H9 (cell line): ENCODE measurements at regions not wholly inside any gene's neighbourhood (a gene's known extent, or its start where the extent isn't known, plus 50 kb on each side); places are given as distances from the start of the nearest gene placed in this dataset.

Experiments
- DNase-seq: peaks from one replicate; pipeline ENCODE4 v3.0.0-alpha.2; 2017
- H2AFZ ChIP-seq: one replicate; pipeline ENCODE4 v1.6.1; 2013; ENCODE audit warnings: mild to moderate bottlenecking, low read length, control low read depth, moderate library complexity
- H2AK5ac ChIP-seq: 2 replicates; pipeline ENCODE4 v1.6.1; 2013; ENCODE audit warnings: low read length, control low read depth, mixed read lengths; ENCODE audit not compliant: insufficient read length
- H2BK120ac ChIP-seq: one replicate; pipeline ENCODE4 v1.6.1; 2013; ENCODE audit warnings: low read depth, mild to moderate bottlenecking, low read length, control low read depth, inconsistent platforms; ENCODE audit not compliant: poor library complexity, severe bottlenecking
- H2BK12ac ChIP-seq: 2 replicates; pipeline ENCODE4 v1.6.1; 2013; ENCODE audit warnings: low read length, control low read depth, mixed read lengths, low read depth; ENCODE audit not compliant: insufficient read length
- H2BK15ac ChIP-seq: 2 replicates; pipeline ENCODE4 v1.6.1; 2013; ENCODE audit warnings: low read depth, low read length, control low read depth
- H2BK20ac ChIP-seq: one replicate; pipeline ENCODE4 v1.6.1; 2013; ENCODE audit warnings: low read depth, mild to moderate bottlenecking, low read length, control low read depth, inconsistent platforms; ENCODE audit not compliant: poor library complexity, severe bottlenecking
- H2BK5ac ChIP-seq: 2 replicates; pipeline ENCODE4 v1.6.1; 2013; ENCODE audit warnings: low read length, control low read depth, mixed read lengths; ENCODE audit not compliant: insufficient read length
- H3K14ac ChIP-seq: 2 replicates; pipeline ENCODE4 v1.6.1; 2013; ENCODE audit warnings: low read length, control low read depth; ENCODE audit not compliant: insufficient read depth
- H3K18ac ChIP-seq: 2 replicates; pipeline ENCODE4 v1.6.1; 2013; ENCODE audit warnings: low read depth, mild to moderate bottlenecking, mixed read lengths, low read length, control low read depth; ENCODE audit not compliant: insufficient read length
- H3K23ac ChIP-seq: 2 replicates; pipeline ENCODE4 v1.6.1; 2013; ENCODE audit warnings: low read length, control low read depth, mixed read lengths, low read depth; ENCODE audit not compliant: insufficient read length
- H3K23me2 ChIP-seq: 2 replicates; pipeline ENCODE4 v1.6.1; 2013; ENCODE audit warnings: low read depth, mild to moderate bottlenecking, mixed read lengths, low read length, control low read depth; ENCODE audit not compliant: insufficient read length, poor library complexity, severe bottlenecking
- H3K27ac ChIP-seq: 2 replicates; pipeline ENCODE4 v1.5.1; 2013; ENCODE audit warnings: low read length, control low read depth, mixed read lengths, low read depth; ENCODE audit not compliant: insufficient read length
- H3K27me3 ChIP-seq: 2 replicates; pipeline ENCODE4 v1.6.1; 2013; ENCODE audit warnings: low read length, control low read depth, inconsistent platforms; ENCODE audit not compliant: insufficient read depth
- H3K4ac ChIP-seq: 2 replicates; pipeline ENCODE4 v1.6.1; 2013; ENCODE audit warnings: low read depth, mild to moderate bottlenecking, control low read depth, inconsistent platforms, low read length, moderate library complexity
- H3K4me1 ChIP-seq: 2 replicates; pipeline ENCODE4 v1.6.1; 2013; ENCODE audit warnings: low read length, control low read depth, inconsistent platforms; ENCODE audit not compliant: insufficient read depth
- H3K4me2 ChIP-seq: 2 replicates; pipeline ENCODE4 v1.6.1; 2013; ENCODE audit warnings: low read length, control low read depth, mixed read lengths; ENCODE audit not compliant: insufficient read length, insufficient read depth
- H3K56ac ChIP-seq: 2 replicates; pipeline ENCODE4 v1.6.1; 2013; ENCODE audit warnings: low read depth, mild to moderate bottlenecking, mixed read lengths, low read length, control low read depth; ENCODE audit not compliant: insufficient read length
- H3K79me1 ChIP-seq: 2 replicates; pipeline ENCODE4 v1.6.1; 2013; ENCODE audit warnings: low read depth, mild to moderate bottlenecking, moderate library complexity, low read length, control low read depth, inconsistent platforms; ENCODE audit not compliant: insufficient read depth, poor library complexity, severe bottlenecking
- H3K79me2 ChIP-seq: 2 replicates; pipeline ENCODE4 v1.6.1; 2013; ENCODE audit warnings: low read length, control low read depth, inconsistent platforms; ENCODE audit not compliant: insufficient read depth
- H3K9ac ChIP-seq: 2 replicates; pipeline ENCODE4 v1.6.1; 2013; ENCODE audit warnings: low read length, control low read depth, mixed read lengths; ENCODE audit not compliant: insufficient read length; ENCODE audit errors: extremely low read depth
- H3K9me3 ChIP-seq: one replicate; pipeline ENCODE4 v1.6.1; 2013; ENCODE audit warnings: low read depth, low read length, inconsistent platforms; ENCODE audit not compliant: control insufficient read depth
- H3T11ph ChIP-seq: one replicate; pipeline ENCODE4 v1.6.1; 2013; ENCODE audit warnings: mild to moderate bottlenecking, low read length, control low read depth, inconsistent platforms
- H4K20me1 ChIP-seq: one replicate; pipeline ENCODE4 v1.6.1; 2013; ENCODE audit not compliant: control insufficient read depth, insufficient read length, insufficient read depth
- H4K5ac ChIP-seq: 2 replicates; pipeline ENCODE4 v1.6.1; 2013; ENCODE audit warnings: low read depth, mild to moderate bottlenecking, mixed read lengths, low read length, control low read depth; ENCODE audit not compliant: insufficient read length
- H4K8ac ChIP-seq: replicated peaks from 2 replicates; pipeline ENCODE4 v1.6.1; 2013; ENCODE audit warnings: low read length, control low read depth, mixed read lengths, low read depth; ENCODE audit not compliant: insufficient read length
- H4K91ac ChIP-seq: 2 replicates; pipeline ENCODE4 v1.6.1; 2013; ENCODE audit warnings: low read depth, mild to moderate bottlenecking, moderate library complexity, mixed read lengths, low read length, control low read depth; ENCODE audit not compliant: insufficient read length
- H3K27ac Mint-ChIP-seq, 3 experiments: 2 replicates in 2 of 3; 3 replicates in 1 of 3; pipeline ENCODE4 v1.8.0; 2020 to 2021; ENCODE audit warnings: mixed read lengths in 3 of 3, mild to moderate bottlenecking in 1 of 3, moderate library complexity in 1 of 3
- H3K27me3 Mint-ChIP-seq: 2 replicates; pipeline ENCODE4 v1.8.0; 2021; ENCODE audit warnings: low read depth, mild to moderate bottlenecking, moderate library complexity, mixed read lengths
- H3K36me3 Mint-ChIP-seq, 3 experiments: 2 replicates in 2 of 3; 3 replicates in 1 of 3; pipeline ENCODE4 v1.8.0; 2020 to 2021; ENCODE audit warnings: low read depth in 3 of 3, mixed read lengths in 3 of 3; ENCODE audit not compliant: insufficient read depth in 1 of 3
- H3K4me1 Mint-ChIP-seq, 2 experiments: 2 replicates each; pipeline ENCODE4 v1.8.0; 2020; ENCODE audit warnings: mixed read lengths in 2 of 2
- H3K4me3 Mint-ChIP-seq, 2 experiments: 2 replicates in 1 of 2; 3 replicates in 1 of 2; pipeline ENCODE4 v1.8.0; 2020 to 2021; ENCODE audit warnings: mild to moderate bottlenecking in 2 of 2, mixed read lengths in 2 of 2, moderate library complexity in 1 of 2
- H3K9me3 Mint-ChIP-seq, 2 experiments: 2 replicates in 1 of 2; 3 replicates in 1 of 2; pipeline ENCODE4 v1.8.0; 2020; ENCODE audit warnings: mild to moderate bottlenecking in 2 of 2, mixed read lengths in 2 of 2, moderate library complexity in 1 of 2
- WGBS: extraction: QIAGEN DNeasy Blood & Tissue Kit; methylation state at CpG from one replicate; pipeline ENCODE4 v1.1.7; 2013; ENCODE audit warnings: missing lambda C conversion rate, low lambda C conversion rate, mixed read lengths; ENCODE audit not compliant: insufficient read length; ENCODE audit errors: extremely low coverage; 5-methylcytosine and 5-hydroxymethylcytosine counted together
- TF ChIP-seq, protein P1 (sequence below): fragments of 200-600 bp; sonication (generic); conservative IDR thresholded peaks from 3 replicates; pipeline ENCODE4 v1.8.0; 2021; ENCODE audit warnings: antibody characterized with exemption, mild to moderate bottlenecking

DNA sequence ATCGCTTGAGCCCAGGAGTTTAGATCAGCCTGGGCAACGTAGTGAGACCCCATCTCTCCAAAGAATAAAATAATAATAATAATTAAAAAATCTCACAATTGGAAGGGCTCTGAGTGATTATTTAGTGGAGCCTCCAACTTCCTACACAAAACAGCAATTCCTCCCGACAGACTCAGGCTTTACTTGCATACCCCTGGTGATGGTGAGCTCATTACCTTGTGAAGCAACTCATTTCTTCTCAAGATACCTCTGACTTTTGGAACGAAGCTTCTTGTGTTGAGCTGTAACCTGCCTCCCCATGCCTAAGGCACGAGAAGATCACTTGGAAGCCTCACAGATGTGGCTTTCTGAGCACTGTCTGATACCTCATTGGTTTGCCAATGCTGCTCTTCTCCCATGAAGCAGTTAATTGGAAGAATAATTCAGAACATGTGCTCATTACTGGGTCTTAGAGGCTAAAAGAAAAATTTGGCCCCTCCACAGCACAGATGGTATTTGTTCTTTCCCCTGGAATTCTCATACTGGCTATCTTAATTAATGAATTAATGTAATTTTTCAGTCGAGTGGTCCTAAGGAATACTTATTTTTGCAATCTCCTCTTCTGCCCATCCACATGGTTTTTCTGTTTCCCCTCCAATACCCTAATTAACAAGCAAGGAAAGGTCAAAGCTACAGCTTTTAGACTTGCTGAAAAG lies 769.0 kb downstream of the TYW1 start:
- Histone ChIP-seq H3K9ac (no peak overlapping the region), H3K23ac (no peak overlapping the region), H3K4ac (no peak overlapping the region), H4K8ac (no peak overlapping the region), H3T11ph (no peak overlapping the region), H2AFZ (no peak overlapping the region), H3K23me2 (no peaks in the 10 kb centered on the region), H2BK5ac (no peak overlapping the region), H2BK12ac (no peak overlapping the region), H2BK20ac (no peak overlapping the region), H4K91ac (no peak overlapping the region), H2AK5ac (no peak overlapping the region), H4K5ac (no peak overlapping the region), H3K9me3 (no peaks in the 10 kb centered on the region), H4K20me1 (no peaks in the 10 kb centered on the region), H3K4me2 (no peak overlapping the region), H3K79me2 (no peaks in the 10 kb centered on the region), H3K18ac (no peak overlapping the region), H3K79me1 (no peaks in the 10 kb centered on the region), H3K27ac (no peak overlapping the region), H3K4me1 (no peaks in the 10 kb centered on the region), H3K56ac (no peak overlapping the region), H2BK15ac (no peak overlapping the region), H3K14ac (no peak overlapping the region), H3K27me3 (no peaks in the 10 kb centered on the region), H2BK120ac (no peak overlapping the region)
- Mint-ChIP-seq H3K36me3 (no peaks in the 10 kb centered on the region; a peak in 2 of 7 replicates), H3K27me3 (peaks cover 2% of the 10 kb centered on the region), H3K27ac (no peak overlapping the region), H3K4me3 (no peak overlapping the region), H3K9me3 (peaks cover 1 to 3% of the 10 kb centered on the region in 2 experiments; a peak in 3 of 5 replicates), H3K4me1 (no peaks in the 10 kb centered on the region)
- TF ChIP-seq, protein P1, sequence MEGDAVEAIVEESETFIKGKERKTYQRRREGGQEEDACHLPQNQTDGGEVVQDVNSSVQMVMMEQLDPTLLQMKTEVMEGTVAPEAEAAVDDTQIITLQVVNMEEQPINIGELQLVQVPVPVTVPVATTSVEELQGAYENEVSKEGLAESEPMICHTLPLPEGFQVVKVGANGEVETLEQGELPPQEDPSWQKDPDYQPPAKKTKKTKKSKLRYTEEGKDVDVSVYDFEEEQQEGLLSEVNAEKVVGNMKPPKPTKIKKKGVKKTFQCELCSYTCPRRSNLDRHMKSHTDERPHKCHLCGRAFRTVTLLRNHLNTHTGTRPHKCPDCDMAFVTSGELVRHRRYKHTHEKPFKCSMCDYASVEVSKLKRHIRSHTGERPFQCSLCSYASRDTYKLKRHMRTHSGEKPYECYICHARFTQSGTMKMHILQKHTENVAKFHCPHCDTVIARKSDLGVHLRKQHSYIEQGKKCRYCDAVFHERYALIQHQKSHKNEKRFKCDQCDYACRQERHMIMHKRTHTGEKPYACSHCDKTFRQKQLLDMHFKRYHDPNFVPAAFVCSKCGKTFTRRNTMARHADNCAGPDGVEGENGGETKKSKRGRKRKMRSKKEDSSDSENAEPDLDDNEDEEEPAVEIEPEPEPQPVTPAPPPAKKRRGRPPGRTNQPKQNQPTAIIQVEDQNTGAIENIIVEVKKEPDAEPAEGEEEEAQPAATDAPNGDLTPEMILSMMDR: no peak
- WGBS: no CpG with 5 or more reads among the region's 6 CpGs
- no peak for DNase-seq
